Left lung (tissue), 4 donors: ENCODE measurements at regions not wholly inside any gene's neighbourhood (a gene's known extent, or its start where the extent isn't known, plus 50 kb on each side); places are given as distances from the start of the nearest gene placed in this dataset.

Experiments used
- ATAC-seq: fragments of 200-7000 bp; cut with Tn5 transposase; one replicate; pipeline ENCODE4 v1.9.1; 2020; ENCODE audit warnings: moderate library complexity
- DNase-seq, 4 donors: peaks; one replicate each; pipeline ENCODE4 v3.0.0-alpha.2; 2013 to 2020
- H3K27ac ChIP-seq, 2 donors: fragments of 200-600 bp; sonication (generic) in 1 of 2; one replicate each; pipeline versions ENCODE4 v1.5.0 to v1.8.0; 2020 to 2021
- H3K27me3 ChIP-seq, 2 donors: fragments of 200-600 bp; sonication (generic) in 1 of 2; one replicate each; pipeline versions ENCODE4 v1.5.0 to v1.8.0; 2020 to 2021
- H3K36me3 ChIP-seq, 2 donors: fragments of 200-600 bp; sonication (generic) in 1 of 2; one replicate each; pipeline versions ENCODE4 v1.5.0 to v1.8.0; 2020 to 2021
- H3K4me1 ChIP-seq, 2 donors: fragments of 200-600 bp; one replicate each; pipeline ENCODE4 v1.8.0; 2021
- H3K4me3 ChIP-seq, 2 donors: fragments of 200-600 bp; sonication (generic) in 1 of 2; one replicate each; pipeline versions ENCODE4 v1.5.0 to v1.8.0; 2020 to 2021; ENCODE audit warnings: mild to moderate bottlenecking in 1 of 2
- H3K9me3 ChIP-seq, 2 donors: fragments of 200-600 bp; sonication (generic) in 1 of 2; one replicate each; pipeline versions ENCODE4 v1.5.0 to v1.8.0; 2020 to 2021
- intact Hi-C, 2 donors: fragments of 100-400 bp; cut with DNase I; formaldehyde crosslinking; loops; one replicate each; pipeline versions ENCODE4 v1.11.2 to v1.14.2; 2022
- TF ChIP-seq, protein P1 (sequence below), 2 donors: fragments of 200-600 bp; sonication (generic) in 1 of 2; IDR thresholded peaks; one replicate each; pipeline versions ENCODE4 v1.5.0 to v1.8.0; 2021; ENCODE audit warnings: antibody characterized with exemption in 2 of 2
- donor health status: DM: no; HTN: yes; CAD: no.
- donor health status: DM: no; HTN: no; CAD: no.

DNA sequence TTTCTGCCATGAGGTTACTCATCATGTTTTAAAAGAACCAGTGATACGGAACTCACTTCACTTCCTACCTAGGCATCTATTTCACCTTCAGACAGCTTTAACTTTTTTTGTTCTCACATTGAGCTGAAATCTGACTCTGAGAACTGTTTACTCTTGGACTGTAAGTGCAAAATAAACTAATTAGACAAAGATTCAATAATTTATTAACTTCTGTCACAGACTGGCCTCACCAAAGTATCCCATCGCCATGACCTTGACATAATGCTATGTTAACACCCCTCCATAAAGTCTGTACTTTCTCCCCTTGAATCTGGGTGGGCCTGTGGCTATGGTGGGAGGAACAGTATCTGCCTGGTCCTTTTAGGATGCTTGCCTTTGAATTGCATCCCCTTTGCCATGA is 448.1 kb downstream of the CBLN4 start:
- Histone ChIP-seq H3K4me3 (no peak overlapping the region), H3K27ac (no peak overlapping the region), H3K9me3 (no peaks in the 10 kb centered on the region), H3K36me3 (no peaks in the 10 kb centered on the region), H3K4me1 (no peaks in the 10 kb centered on the region), H3K27me3 (no peaks in the 10 kb centered on the region)
- ATAC-seq: no peak
- DNase-seq: no peak
- intact Hi-C loops: no loop called here
- TF ChIP-seq, protein P1, sequence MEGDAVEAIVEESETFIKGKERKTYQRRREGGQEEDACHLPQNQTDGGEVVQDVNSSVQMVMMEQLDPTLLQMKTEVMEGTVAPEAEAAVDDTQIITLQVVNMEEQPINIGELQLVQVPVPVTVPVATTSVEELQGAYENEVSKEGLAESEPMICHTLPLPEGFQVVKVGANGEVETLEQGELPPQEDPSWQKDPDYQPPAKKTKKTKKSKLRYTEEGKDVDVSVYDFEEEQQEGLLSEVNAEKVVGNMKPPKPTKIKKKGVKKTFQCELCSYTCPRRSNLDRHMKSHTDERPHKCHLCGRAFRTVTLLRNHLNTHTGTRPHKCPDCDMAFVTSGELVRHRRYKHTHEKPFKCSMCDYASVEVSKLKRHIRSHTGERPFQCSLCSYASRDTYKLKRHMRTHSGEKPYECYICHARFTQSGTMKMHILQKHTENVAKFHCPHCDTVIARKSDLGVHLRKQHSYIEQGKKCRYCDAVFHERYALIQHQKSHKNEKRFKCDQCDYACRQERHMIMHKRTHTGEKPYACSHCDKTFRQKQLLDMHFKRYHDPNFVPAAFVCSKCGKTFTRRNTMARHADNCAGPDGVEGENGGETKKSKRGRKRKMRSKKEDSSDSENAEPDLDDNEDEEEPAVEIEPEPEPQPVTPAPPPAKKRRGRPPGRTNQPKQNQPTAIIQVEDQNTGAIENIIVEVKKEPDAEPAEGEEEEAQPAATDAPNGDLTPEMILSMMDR (IDR thresholded peaks at IDR 0.05): no peak

DNA sequence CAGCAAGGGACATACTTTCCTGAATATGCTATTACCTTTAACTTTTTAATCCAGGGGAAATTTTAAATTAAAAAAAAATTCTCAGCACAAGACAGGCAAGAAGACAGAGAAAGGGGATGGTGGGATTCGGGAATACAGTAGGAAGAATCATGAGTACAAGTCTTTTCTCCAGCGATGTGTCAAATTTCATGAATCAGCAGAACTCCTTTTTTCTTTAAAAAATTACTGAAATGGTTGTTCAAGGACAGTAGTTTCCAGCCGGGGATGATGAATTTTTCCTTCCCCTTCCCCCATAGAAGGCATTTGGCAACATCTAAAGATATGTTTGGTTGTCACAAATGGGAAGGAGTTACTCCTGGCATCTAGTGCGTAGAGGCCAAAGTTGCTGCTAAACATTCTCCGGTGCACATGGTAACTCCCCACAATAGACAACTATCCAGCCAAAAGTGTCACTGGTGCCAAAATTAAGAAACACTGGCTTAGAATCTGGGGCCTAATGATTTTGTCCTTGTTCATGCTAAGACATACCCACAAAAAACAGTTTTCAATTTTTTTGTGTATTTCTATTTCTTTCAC is 450.2 kb downstream of the CBLN4 start:
- TF ChIP-seq, protein P1 (IDR thresholded peaks at IDR 0.05): no peak
- H3K27ac ChIP-seq: no peak overlapping the region
- no peaks in the 10 kb centered on the region for H3K4me1 ChIP-seq
- ATAC-seq (no peak), DNase-seq (no peak)
- H3K9me3 ChIP-seq: no peaks in the 10 kb centered on the region
- H3K27me3 ChIP-seq: no peaks in the 10 kb centered on the region
- no peaks in the 10 kb centered on the region for H3K36me3 ChIP-seq
- no peak overlapping the region for H3K4me3 ChIP-seq
- intact Hi-C loops: no loop called here

DNA sequence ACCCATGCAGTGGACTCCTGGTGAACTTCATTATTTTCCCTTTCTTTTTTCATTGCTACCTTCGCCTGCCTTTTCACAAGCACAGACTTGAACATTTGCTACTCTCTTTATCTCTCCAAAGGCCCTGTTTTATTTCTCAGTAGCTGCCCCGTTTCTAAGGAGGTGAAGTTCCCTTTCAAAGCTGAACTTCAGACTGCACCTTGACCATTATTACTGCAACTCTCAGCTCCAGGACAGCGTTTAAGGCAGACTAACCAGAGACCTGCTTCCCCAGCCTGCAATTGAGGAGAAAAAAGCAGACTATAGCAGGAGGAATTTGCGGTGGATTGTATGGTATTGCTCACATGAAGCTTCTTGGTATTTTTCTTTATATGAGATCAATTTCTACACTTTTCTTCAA is 460.7 kb downstream of the CBLN4 start:
- no peak overlapping the region for H3K4me3 ChIP-seq
- H3K27ac ChIP-seq: no peak overlapping the region
- intact Hi-C loops: no loop called here
- TF ChIP-seq, protein P1 (IDR thresholded peaks at IDR 0.05): no peak
- DNase-seq: no peak
- H3K4me1 ChIP-seq: no peaks in the 10 kb centered on the region
- H3K9me3 ChIP-seq: no peaks in the 10 kb centered on the region
- no peak for ATAC-seq
- no peaks in the 10 kb centered on the region for H3K27me3 ChIP-seq
- no peaks in the 10 kb centered on the region for H3K36me3 ChIP-seq

DNA sequence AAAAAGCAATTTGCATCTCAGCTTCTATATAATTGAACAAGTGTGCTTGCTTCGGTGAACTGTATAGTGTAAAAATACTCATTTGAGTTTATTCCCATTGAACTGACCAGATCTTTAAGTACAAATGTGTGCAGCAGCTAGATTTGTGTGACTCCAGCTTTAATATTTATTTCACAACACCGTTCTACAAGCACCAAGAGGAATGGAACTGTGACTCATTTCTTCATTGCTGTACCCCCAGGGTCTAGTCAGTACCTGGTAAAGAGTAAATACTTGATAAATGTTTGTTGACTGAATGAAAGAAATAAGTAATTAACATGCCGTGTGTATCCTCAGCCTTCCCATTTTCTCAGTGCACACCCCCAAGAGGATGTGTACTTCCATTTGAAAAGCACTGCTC is 464.8 kb downstream of the CBLN4 start:
- no peaks in the 10 kb centered on the region for H3K4me1 ChIP-seq
- no peaks in the 10 kb centered on the region for H3K36me3 ChIP-seq
- TF ChIP-seq, protein P1 (IDR thresholded peaks at IDR 0.05): no peak
- H3K4me3 ChIP-seq: no peak overlapping the region
- DNase-seq: no peak
- H3K27ac ChIP-seq: no peak overlapping the region
- ATAC-seq: no peak
- intact Hi-C loops: no loop called here
- no peaks in the 10 kb centered on the region for H3K27me3 ChIP-seq
- H3K9me3 ChIP-seq: no peaks in the 10 kb centered on the region

DNA sequence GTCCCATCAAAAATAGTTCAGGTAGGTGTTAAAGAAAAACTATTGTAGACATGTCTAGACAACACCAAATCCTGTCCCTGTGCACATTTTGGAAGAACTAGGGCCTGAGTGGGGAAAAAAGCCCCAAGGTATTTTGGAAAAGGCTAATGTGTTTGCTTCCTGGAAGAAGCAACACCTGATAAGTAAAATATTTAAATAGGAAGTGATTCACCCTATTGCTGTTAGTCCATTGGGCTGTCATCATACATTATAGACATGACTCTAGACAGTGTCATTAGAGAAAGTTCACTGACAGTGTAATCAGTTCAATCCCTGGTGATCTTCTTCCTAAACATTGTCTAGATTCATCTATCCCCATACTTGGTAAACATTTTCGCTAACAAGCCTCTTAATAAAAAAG is 465.3 kb downstream of the CBLN4 start:
- Histone ChIP-seq H3K4me3 (no peak overlapping the region), H3K27ac (no peak overlapping the region), H3K36me3 (no peaks in the 10 kb centered on the region), H3K4me1 (no peaks in the 10 kb centered on the region), H3K9me3 (no peaks in the 10 kb centered on the region), H3K27me3 (no peaks in the 10 kb centered on the region)
- intact Hi-C loops: no loop called here
- TF ChIP-seq, protein P1 (IDR thresholded peaks at IDR 0.05): no peak
- DNase-seq: no peak
- ATAC-seq: no peak
